ENCODE measurements at regions not wholly inside any gene's neighbourhood (a gene's known extent, or its start where the extent isn't known, plus 50 kb on each side); places are given as distances from the start of the nearest gene placed in this dataset.

- TF ChIP-seq CTCF (IDR thresholded peaks at IDR 0.05) (no peak), POLR2A (IDR thresholded peaks at IDR 0.05) (no peak)
These were observed 70.8 kb downstream of the CD164 start for GRCh38 chr6:109311471-109311870.

Data from heart left ventricle (tissue), 13 donors.